A673 (cell line): ENCODE measurements at regions not wholly inside any gene's neighbourhood (a gene's known extent, or its start where the extent isn't known, plus 50 kb on each side); places are given as distances from the start of the nearest gene placed in this dataset.
A peak's percentile ranks its signal among the peaks of the same experiment; 100 is the strongest.

Source experiments
- BruUV-seq: library from RNA; stranded (reverse); fragments of 400-500 nt; replicated peaks from 2 replicates; lab custom pipeline; 2021; lab: Mats Ljungman, UMichigan
- CTCF ChIA-PET: fragments of 300-600 bp; sonication (Branson Sonifier 250); formaldehyde crosslinking; loops from one replicate; lab custom pipeline; 2022; ENCODE audit warnings: antibody characterized with exemption; lab: Charles Lee
- POLR2A ChIA-PET: fragments of 300-600 bp; sonication (Branson Sonifier 250); formaldehyde crosslinking; loops from one replicate; lab custom pipeline; 2022; ENCODE audit warnings: antibody characterized with exemption; ENCODE audit not compliant: low non-redundant PET; lab: Charles Lee
- DNase-seq: peaks from one replicate; pipeline ENCODE4 v3.0.0-alpha.2; 2015; ENCODE audit warnings: low spot score
- H3K27ac ChIP-seq: fragments of 200-600 bp; sonication (generic); 2 replicates; pipeline ENCODE4 v1.5.1; 2016; ENCODE audit warnings: mixed run types, low read depth, mild to moderate bottlenecking, mixed read lengths, antibody characterized with exemption, low read length; ENCODE audit not compliant: poor library complexity, severe bottlenecking
- H3K27me3 ChIP-seq: fragments of 200-600 bp; sonication (generic); replicated peaks from 2 replicates; pipeline ENCODE4 v1.6.1; 2017; ENCODE audit warnings: mixed run types, low read depth, mild to moderate bottlenecking, mixed read lengths, antibody characterized with exemption, low read length; ENCODE audit not compliant: insufficient read depth, poor library complexity
- H3K36me3 ChIP-seq: fragments of 200-600 bp; sonication (generic); 2 replicates; pipeline ENCODE4 v1.6.1; 2016; ENCODE audit warnings: mixed run types, mild to moderate bottlenecking, mixed read lengths, antibody characterized with exemption, low read length; ENCODE audit not compliant: insufficient read depth, poor library complexity, severe bottlenecking
- H3K4me1 ChIP-seq: fragments of 200-600 bp; sonication (generic); 2 replicates; pipeline ENCODE4 v1.6.1; 2017; ENCODE audit warnings: mixed run types, mild to moderate bottlenecking, mixed read lengths, antibody characterized with exemption, low read length; ENCODE audit not compliant: insufficient read depth, poor library complexity, severe bottlenecking
- H3K4me3 ChIP-seq: fragments of 200-600 bp; sonication (generic); 2 replicates; pipeline ENCODE4 v1.5.1; 2016; ENCODE audit warnings: low read depth, mixed run types, mild to moderate bottlenecking, mixed read lengths, low read length; ENCODE audit not compliant: poor library complexity, severe bottlenecking
- H3K9me3 ChIP-seq: fragments of 200-600 bp; sonication (generic); 2 replicates; pipeline ENCODE4 v1.6.1; 2016; ENCODE audit warnings: mixed run types, low read depth, mild to moderate bottlenecking, mixed read lengths, antibody characterized with exemption, low read length; ENCODE audit not compliant: poor library complexity, severe bottlenecking
- EZH2 ChIP-seq: fragments of 200-600 bp; sonication (generic); IDR thresholded peaks from 2 replicates; pipeline ENCODE4 v1.6.1; 2017; ENCODE audit warnings: borderline replicate concordance, low read depth, mild to moderate bottlenecking, mixed read lengths, antibody characterized with exemption, low read length; ENCODE audit not compliant: poor library complexity, severe bottlenecking
- intact Hi-C: fragments of 100-400 bp; cut with micrococcal nuclease; formaldehyde crosslinking; loops from one replicate; pipeline ENCODE4 v1.10.0; 2022; ENCODE audit not compliant: unreplicated experiment
- TF ChIP-seq, protein P1 (sequence below): fragments of 300-800, 200-600 bp; sonication (generic); conservative IDR thresholded peaks from 2 replicates; pipeline ENCODE4 v1.5.1; 2017; ENCODE audit warnings: low read depth, mild to moderate bottlenecking, antibody characterized with exemption, low read length, moderate library complexity, mixed read lengths

DNA sequence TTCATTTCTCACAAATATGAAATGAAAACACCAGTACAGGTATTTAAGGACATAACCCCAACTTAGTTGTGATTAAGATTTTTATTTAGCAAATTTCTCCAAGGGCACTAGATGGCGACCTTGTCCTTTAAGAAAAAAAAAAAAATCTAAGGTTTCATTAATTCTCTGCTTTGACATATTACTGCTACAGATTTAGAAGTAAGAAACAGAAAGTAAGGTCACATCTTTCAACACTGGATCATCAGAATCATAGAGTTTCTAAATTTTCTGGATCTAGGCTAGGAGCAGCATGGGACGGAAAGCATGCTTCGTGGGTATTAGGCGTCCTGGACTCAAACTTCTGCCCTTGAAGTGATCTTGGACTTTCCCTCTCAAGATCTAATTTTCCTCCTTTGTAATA, 85.5 kb upstream of the PRKG1 start:
- H3K9me3 ChIP-seq = no peaks in the 10 kb centered on the region
- no peak overlapping the region for H3K4me3 ChIP-seq
- intact Hi-C loops = no loop called here
- H3K27me3 ChIP-seq = peaks cover 83% of the 10 kb centered on the region
- H3K27ac ChIP-seq = no peak overlapping the region
- POLR2A ChIA-PET = no interaction called here
- TF ChIP-seq EZH2 = no peak
- TF ChIP-seq, protein P1, sequence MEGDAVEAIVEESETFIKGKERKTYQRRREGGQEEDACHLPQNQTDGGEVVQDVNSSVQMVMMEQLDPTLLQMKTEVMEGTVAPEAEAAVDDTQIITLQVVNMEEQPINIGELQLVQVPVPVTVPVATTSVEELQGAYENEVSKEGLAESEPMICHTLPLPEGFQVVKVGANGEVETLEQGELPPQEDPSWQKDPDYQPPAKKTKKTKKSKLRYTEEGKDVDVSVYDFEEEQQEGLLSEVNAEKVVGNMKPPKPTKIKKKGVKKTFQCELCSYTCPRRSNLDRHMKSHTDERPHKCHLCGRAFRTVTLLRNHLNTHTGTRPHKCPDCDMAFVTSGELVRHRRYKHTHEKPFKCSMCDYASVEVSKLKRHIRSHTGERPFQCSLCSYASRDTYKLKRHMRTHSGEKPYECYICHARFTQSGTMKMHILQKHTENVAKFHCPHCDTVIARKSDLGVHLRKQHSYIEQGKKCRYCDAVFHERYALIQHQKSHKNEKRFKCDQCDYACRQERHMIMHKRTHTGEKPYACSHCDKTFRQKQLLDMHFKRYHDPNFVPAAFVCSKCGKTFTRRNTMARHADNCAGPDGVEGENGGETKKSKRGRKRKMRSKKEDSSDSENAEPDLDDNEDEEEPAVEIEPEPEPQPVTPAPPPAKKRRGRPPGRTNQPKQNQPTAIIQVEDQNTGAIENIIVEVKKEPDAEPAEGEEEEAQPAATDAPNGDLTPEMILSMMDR = peak; percentile 57
- peaks cover 5% of the 10 kb centered on the region for H3K4me1 ChIP-seq
- DNase-seq = peak; percentile 36
- CTCF ChIA-PET = no interaction called here
- no TSS peak for BruUV-seq
- no peaks in the 10 kb centered on the region for H3K36me3 ChIP-seq

DNA sequence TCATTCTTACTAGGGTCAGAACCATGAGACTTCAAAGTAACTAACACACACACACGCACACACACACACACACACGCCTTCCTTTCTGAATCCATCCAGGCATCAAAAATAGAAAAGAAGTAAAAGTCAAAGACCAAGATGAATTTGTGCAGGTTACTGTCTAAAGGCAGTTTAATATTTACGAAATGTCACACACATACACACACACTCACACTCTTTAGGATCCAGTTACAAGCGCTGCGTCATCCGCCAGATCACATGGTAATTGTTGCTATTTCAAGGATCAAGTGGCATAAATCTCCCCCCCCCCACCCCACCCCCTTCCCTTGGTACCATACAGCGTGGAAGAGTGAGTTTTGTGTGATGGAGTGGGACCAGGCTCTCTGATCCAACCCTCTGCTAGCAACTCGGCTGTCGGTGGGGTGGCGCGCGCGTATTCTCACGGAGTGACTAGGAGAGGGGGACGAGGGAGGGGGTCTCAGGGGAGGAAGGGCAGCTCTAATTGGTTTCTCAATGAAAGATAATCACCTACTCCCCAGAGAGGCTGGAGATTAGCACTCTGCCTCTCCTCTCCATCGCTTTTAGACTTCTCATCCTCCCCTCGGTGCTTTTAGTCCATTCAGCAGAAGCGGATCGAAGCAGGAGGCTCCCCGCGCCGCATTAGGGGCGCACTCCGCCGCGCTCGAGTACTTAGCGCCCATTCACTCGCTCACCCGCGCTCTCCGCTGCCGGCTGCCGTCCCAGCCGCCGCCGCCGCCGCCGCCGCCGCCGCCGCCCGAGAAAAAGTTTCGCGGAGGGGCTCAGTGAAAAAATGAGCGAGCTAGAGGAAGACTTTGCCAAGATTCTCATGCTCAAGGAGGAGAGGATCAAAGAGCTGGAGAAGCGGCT, 83.5 kb upstream of the PRKG1 start:
- BruUV-seq = no TSS peak
- Histone ChIP-seq H3K9me3 (no peaks in the 10 kb centered on the region), H3K27me3 (peaks cover 83% of the 10 kb centered on the region), H3K27ac (no peak overlapping the region), H3K4me1 (peaks cover 5% of the 10 kb centered on the region), H3K4me3 (peak overlapping the region; percentile 38), H3K36me3 (no peaks in the 10 kb centered on the region)
- ChIA-PET CTCF (interaction anchor here (0.6 kb wide), 1 partner anchor 202 kb away, joined by 3 read pairs; no protein-coding TSS in a partner anchor), POLR2A (no interaction called here)
- no peak for TF ChIP-seq EZH2
- TF ChIP-seq, protein P1 = no peak
- intact Hi-C loops = no loop called here
- peak; percentile 36 for DNase-seq

GRCh38 chr10:50991456-50992355, 82.6 kb upstream of the PRKG1 start:
- Histone ChIP-seq H3K9me3 (no peaks in the 10 kb centered on the region), H3K4me1 (peaks cover 5% of the 10 kb centered on the region), H3K4me3 (peak overlapping the region; percentile 38), H3K36me3 (no peaks in the 10 kb centered on the region), H3K27me3 (peaks cover 84% of the 10 kb centered on the region), H3K27ac (no peak overlapping the region)
- intact Hi-C loops = no loop called here
- BruUV-seq = no TSS peak
- POLR2A ChIA-PET = no interaction called here
- TF ChIP-seq, protein P1 = no peak
- no peak for TF ChIP-seq EZH2
- CTCF ChIA-PET = interaction anchor here (0.6 kb wide), 1 partner anchor 203 kb away, joined by 3 read pairs; no protein-coding TSS in a partner anchor
- DNase-seq = no peak
